GM23338 (cell line): ENCODE measurements at regions not wholly inside any gene's neighbourhood (a gene's known extent, or its start where the extent isn't known, plus 50 kb on each side); places are given as distances from the start of the nearest gene placed in this dataset.
A peak's percentile ranks its signal among the peaks of the same experiment; 100 is the strongest.
"Not testable (repeated sequence)": the region's sequence is repeated elsewhere in the genome, so short reads cannot be mapped to it uniquely, and the experiment has no call there.

ENCODE experiments used
- ATAC-seq: fragments of 200-7000 bp; cut with Tn5 transposase; 3 replicates; pipeline ENCODE4 v1.9.1; 2020
- DNase-seq: peaks from one replicate; pipeline ENCODE4 v3.0.0-alpha.2; 2015; ENCODE audit warnings: low spot score
- H2AFZ ChIP-seq: fragments of 200-600 bp; sonication (generic); 2 replicates; pipeline ENCODE4 v1.8.0; 2016; ENCODE audit warnings: antibody characterized with exemption, mild to moderate bottlenecking, moderate library complexity
- H3F3A ChIP-seq: fragments of 200-600 bp; sonication (generic); replicated peaks from 2 replicates; pipeline ENCODE4 v1.8.0; 2017; ENCODE audit warnings: antibody characterized with exemption, mixed run types, low read depth
- H3K27ac ChIP-seq: fragments of 200-600 bp; sonication (generic); 2 replicates; pipeline ENCODE4 v1.6.1; 2016; ENCODE audit warnings: low read depth
- H3K27me3 ChIP-seq: fragments of 200-600 bp; sonication (generic); 2 replicates; pipeline ENCODE4 v1.8.0; 2016; ENCODE audit warnings: mild to moderate bottlenecking, mixed run types, moderate library complexity; ENCODE audit not compliant: insufficient read depth
- H3K36me3 ChIP-seq: fragments of 200-600 bp; sonication (generic); 2 replicates; pipeline ENCODE4 v1.8.0; 2016; ENCODE audit warnings: mild to moderate bottlenecking; ENCODE audit not compliant: insufficient read depth
- H3K4me1 ChIP-seq: fragments of 200-600 bp; sonication (generic); 2 replicates; pipeline ENCODE4 v1.8.0; 2016; ENCODE audit warnings: mild to moderate bottlenecking, moderate library complexity; ENCODE audit not compliant: insufficient read depth
- H3K4me2 ChIP-seq: fragments of 200-600 bp; sonication (generic); 2 replicates; pipeline ENCODE4 v1.7.1; 2017; ENCODE audit warnings: mixed run types
- H3K4me3 ChIP-seq: fragments of 200-600 bp; sonication (generic); 2 replicates; pipeline ENCODE4 v1.6.1; 2016; ENCODE audit warnings: mixed run types
- H3K79me2 ChIP-seq: fragments of 200-600 bp; sonication (generic); replicated peaks from 2 replicates; pipeline ENCODE4 v1.8.0; 2017; ENCODE audit warnings: mild to moderate bottlenecking; ENCODE audit not compliant: insufficient read depth
- H3K9me2 ChIP-seq: fragments of 200-600 bp; sonication (generic); 2 replicates; pipeline ENCODE4 v1.8.0; 2017; ENCODE audit not compliant: insufficient read depth
- H4K20me1 ChIP-seq: fragments of 200-600 bp; sonication (generic); replicated peaks from 2 replicates; pipeline ENCODE4 v1.8.0; 2017; ENCODE audit warnings: mild to moderate bottlenecking; ENCODE audit not compliant: insufficient read depth
- H3K27ac Mint-ChIP-seq: 2 replicates; pipeline ENCODE4 v1.8.0; 2020; ENCODE audit warnings: inconsistent platforms, mild to moderate bottlenecking, moderate library complexity, mixed read lengths
- H3K27me3 Mint-ChIP-seq: 3 replicates; pipeline ENCODE4 v1.8.0; 2022; ENCODE audit warnings: low read depth, mild to moderate bottlenecking, moderate library complexity, mixed read lengths, inconsistent platforms; ENCODE audit not compliant: insufficient read depth, poor library complexity
- H3K36me3 Mint-ChIP-seq: 3 replicates; pipeline ENCODE4 v1.8.0; 2021; ENCODE audit warnings: low read depth, mild to moderate bottlenecking, inconsistent platforms, moderate library complexity, mixed read lengths
- H3K4me1 Mint-ChIP-seq: 3 replicates; pipeline ENCODE4 v1.8.0; 2020; ENCODE audit warnings: mild to moderate bottlenecking, inconsistent platforms, mixed read lengths
- H3K4me3 Mint-ChIP-seq: 3 replicates; pipeline ENCODE4 v1.8.0; 2021; ENCODE audit warnings: moderate library complexity, mild to moderate bottlenecking, inconsistent platforms, mixed read lengths
- H3K9me3 Mint-ChIP-seq: 3 replicates; pipeline ENCODE4 v1.8.0; 2020; ENCODE audit warnings: moderate library complexity, mild to moderate bottlenecking, inconsistent platforms, mixed read lengths
- POLR2AphosphoS5 ChIP-seq: IDR thresholded peaks from 2 replicates; pipeline ENCODE4 v1.6.1; 2016; ENCODE audit warnings: antibody characterized with exemption, low read depth
- TF ChIP-seq, protein P1 (sequence below): IDR thresholded peaks from one replicate; pipeline ENCODE4 v1.6.1; 2018; ENCODE audit warnings: antibody characterized with exemption; ENCODE audit not compliant: unreplicated experiment

DNA sequence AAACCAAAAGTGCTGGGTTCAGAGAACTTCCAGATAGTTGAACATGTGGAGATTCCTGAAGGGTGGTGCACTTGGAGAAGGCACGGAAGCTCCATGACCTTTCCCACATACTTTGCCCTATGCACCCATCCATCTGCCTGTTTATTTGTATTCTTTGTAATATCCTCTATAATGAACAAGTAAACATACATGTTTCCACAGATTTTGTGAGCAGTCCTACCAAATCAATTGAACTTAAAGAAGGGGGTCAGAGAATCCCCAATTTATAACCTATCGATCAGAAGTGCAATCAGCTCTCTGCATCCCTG, 121.4 kb downstream of the ADSS2 start (continued):
- TF ChIP-seq, protein P1, sequence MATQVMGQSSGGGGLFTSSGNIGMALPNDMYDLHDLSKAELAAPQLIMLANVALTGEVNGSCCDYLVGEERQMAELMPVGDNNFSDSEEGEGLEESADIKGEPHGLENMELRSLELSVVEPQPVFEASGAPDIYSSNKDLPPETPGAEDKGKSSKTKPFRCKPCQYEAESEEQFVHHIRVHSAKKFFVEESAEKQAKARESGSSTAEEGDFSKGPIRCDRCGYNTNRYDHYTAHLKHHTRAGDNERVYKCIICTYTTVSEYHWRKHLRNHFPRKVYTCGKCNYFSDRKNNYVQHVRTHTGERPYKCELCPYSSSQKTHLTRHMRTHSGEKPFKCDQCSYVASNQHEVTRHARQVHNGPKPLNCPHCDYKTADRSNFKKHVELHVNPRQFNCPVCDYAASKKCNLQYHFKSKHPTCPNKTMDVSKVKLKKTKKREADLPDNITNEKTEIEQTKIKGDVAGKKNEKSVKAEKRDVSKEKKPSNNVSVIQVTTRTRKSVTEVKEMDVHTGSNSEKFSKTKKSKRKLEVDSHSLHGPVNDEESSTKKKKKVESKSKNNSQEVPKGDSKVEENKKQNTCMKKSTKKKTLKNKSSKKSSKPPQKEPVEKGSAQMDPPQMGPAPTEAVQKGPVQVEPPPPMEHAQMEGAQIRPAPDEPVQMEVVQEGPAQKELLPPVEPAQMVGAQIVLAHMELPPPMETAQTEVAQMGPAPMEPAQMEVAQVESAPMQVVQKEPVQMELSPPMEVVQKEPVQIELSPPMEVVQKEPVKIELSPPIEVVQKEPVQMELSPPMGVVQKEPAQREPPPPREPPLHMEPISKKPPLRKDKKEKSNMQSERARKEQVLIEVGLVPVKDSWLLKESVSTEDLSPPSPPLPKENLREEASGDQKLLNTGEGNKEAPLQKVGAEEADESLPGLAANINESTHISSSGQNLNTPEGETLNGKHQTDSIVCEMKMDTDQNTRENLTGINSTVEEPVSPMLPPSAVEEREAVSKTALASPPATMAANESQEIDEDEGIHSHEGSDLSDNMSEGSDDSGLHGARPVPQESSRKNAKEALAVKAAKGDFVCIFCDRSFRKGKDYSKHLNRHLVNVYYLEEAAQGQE, result no peak
- TF ChIP-seq POLR2AphosphoS5, result no peak

DNA sequence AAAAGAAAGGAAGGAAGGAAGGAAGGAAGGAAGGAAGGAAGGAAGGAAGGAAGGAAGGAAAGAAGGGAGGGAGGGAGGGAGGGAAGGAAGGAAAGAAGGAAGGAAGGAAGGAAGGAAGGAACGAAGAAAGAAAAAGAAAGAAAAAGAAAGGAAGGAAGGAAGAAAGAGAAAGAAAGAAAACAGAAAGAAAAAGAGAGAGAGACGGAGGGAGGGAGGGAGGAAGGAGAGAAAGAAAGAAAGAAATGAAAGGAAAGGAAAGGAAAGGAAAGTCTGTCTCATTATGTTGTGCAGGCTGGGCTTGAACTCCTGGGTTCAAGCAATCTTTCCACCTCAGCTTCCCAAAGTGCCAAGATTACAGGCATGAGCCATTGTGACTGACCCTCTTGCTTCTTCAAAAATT, 118.9 kb downstream of the ADSS2 start:
- H3K79me2 ChIP-seq, H3K27me3 ChIP-seq, ATAC-seq, H3K4me3 ChIP-seq, DNase-seq, H3K4me3 Mint-ChIP-seq, H3K4me2 ChIP-seq, H3F3A ChIP-seq, H3K36me3 ChIP-seq, H3K27ac ChIP-seq, H3K27ac Mint-ChIP-seq, H4K20me1 ChIP-seq, H3K27me3 Mint-ChIP-seq, H3K9me2 ChIP-seq, H3K4me1 ChIP-seq, H3K9me3 Mint-ChIP-seq, H3K36me3 Mint-ChIP-seq: not testable (repeated sequence)
- H2AFZ ChIP-seq, result peak overlapping the region; percentile 60; the same call in 1 of the 2 replicates
- H3K4me1 Mint-ChIP-seq, result peaks cover 20% of the 10 kb centered on the region

DNA sequence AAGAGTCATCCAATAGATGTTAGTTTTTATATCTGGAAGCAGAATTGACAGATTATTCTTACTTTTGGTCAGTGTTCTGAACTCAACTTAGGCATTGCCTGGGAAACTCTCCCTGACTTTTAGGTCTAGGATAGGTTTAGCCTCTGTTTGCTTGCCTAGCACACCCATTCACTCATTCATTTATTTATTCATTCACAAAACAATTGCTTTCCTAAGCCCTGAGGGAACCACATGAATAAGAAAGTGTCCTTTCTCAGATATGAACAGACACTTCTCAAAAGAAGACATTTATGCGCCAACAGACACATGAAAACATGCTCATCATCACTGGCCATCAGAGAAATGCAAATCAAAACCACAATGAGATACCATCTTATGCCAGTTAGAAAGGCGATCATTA, 117.4 kb downstream of the ADSS2 start:
- H3K36me3 ChIP-seq, H3K9me3 Mint-ChIP-seq, H3K79me2 ChIP-seq, ATAC-seq, H3F3A ChIP-seq, H3K4me1 ChIP-seq, H3K27me3 ChIP-seq, H3K4me3 Mint-ChIP-seq, H3K36me3 Mint-ChIP-seq, H3K27me3 Mint-ChIP-seq, H3K27ac ChIP-seq, H3K4me3 ChIP-seq, DNase-seq, H3K27ac Mint-ChIP-seq, H3K9me2 ChIP-seq, H3K4me2 ChIP-seq, H4K20me1 ChIP-seq: not testable (repeated sequence)
- H2AFZ ChIP-seq, result peak overlapping the region; percentile 64; the same call in 1 of the 2 replicates
- peaks cover 20% of the 10 kb centered on the region for H3K4me1 Mint-ChIP-seq

DNA sequence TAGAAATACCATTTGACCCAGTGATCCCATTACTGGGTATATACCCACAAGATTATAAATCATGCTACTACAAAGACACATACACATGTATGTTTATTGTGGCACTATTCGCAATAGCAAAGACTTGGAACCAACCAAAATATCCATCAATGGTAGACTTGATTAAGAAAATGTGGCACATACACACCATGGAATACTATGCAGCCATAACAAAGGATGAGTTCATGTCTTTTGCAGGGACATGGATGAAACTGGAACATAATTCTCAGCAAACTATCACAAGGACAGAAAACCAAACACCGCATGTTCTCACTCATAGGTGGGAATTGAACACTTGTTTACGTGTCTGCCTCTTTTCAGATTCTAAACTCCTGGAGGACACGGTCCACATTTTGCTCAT, 116.9 kb downstream of the ADSS2 start:
- not testable (repeated sequence) for ATAC-seq, H3K27me3 ChIP-seq, H3F3A ChIP-seq, H3K27me3 Mint-ChIP-seq, H3K27ac Mint-ChIP-seq, H3K36me3 ChIP-seq, H3K4me3 ChIP-seq, DNase-seq, H3K9me3 Mint-ChIP-seq, H3K79me2 ChIP-seq, H2AFZ ChIP-seq, H3K4me2 ChIP-seq, H3K36me3 Mint-ChIP-seq, H4K20me1 ChIP-seq, H3K9me2 ChIP-seq, H3K27ac ChIP-seq, H3K4me3 Mint-ChIP-seq, H3K4me1 ChIP-seq
- peaks cover 19% of the 10 kb centered on the region for H3K4me1 Mint-ChIP-seq
